GM21423 (cell line): ENCODE measurements at regions not wholly inside any gene's neighbourhood (a gene's known extent, or its start where the extent isn't known, plus 50 kb on each side); places are given as distances from the start of the nearest gene placed in this dataset.
"Not testable (repeated sequence)": the region's sequence is repeated elsewhere in the genome, so short reads cannot be mapped to it uniquely, and the experiment has no call there.

Experiments
- ATAC-seq: cut with Tn5 transposase; IDR thresholded peaks from one replicate; pipeline ENCODE4 v1.9.1; 2021; ENCODE audit warnings: mild to moderate bottlenecking, moderate library complexity; ENCODE audit not compliant: unreplicated experiment

- ATAC-seq, result peak; percentile 93
Observed at GRCh38 chr1:199089393-199090122, 450.7 kb downstream of the PTPRC start.

DNA sequence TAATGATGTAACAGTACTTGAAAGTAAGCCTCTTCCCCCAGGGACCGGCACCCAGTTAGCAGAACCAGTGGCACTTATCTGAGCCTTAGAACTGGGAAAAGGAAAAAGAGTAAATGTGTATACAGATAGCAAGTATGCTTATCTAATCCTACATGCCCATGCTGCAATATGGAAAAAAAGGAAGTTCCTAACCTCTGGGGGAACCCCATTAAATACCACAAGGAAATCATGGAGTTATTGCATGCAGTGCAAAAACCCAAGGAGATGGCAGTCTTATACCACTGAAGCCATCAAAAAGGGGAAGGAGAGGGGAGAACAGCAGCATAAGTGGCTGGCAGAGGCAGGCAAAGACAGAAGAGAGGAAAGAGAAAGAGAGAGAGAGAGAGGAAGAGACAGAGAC is 456.8 kb downstream of the PTPRC start:
- not testable (repeated sequence) for ATAC-seq

- no peak for ATAC-seq
Observed at GRCh38 chr1:199096591-199096990, 457.8 kb downstream of the PTPRC start.

- ATAC-seq, result no peak
Observed at GRCh38 chr1:199098468-199098867, 459.6 kb downstream of the PTPRC start.

GRCh38 chr1:199101139-199101538 is 462.3 kb downstream of the PTPRC start:
- no peak for ATAC-seq

- no peak for ATAC-seq
Observed at GRCh38 chr1:199101635-199102034, 462.8 kb downstream of the PTPRC start.

DNA sequence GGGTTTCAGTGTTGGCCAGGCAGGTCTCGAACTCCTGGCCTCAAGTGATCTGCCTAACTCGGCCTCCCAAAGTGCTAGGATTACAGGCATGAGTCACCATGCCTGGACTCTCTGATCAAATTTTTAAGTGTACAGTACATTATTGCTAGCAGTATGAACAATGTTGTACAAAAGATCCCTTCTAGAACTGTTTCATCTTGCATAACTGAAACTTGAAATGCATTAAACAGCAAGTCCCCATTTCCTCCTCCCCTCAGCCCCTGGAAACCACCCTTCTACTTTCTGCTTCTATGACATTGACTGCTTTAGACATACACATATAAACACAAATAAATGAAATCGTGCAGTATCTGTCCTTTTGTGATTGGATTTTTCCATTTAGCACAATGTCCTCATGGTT is 463.4 kb downstream of the PTPRC start:
- peak; percentile 56 for ATAC-seq

DNA sequence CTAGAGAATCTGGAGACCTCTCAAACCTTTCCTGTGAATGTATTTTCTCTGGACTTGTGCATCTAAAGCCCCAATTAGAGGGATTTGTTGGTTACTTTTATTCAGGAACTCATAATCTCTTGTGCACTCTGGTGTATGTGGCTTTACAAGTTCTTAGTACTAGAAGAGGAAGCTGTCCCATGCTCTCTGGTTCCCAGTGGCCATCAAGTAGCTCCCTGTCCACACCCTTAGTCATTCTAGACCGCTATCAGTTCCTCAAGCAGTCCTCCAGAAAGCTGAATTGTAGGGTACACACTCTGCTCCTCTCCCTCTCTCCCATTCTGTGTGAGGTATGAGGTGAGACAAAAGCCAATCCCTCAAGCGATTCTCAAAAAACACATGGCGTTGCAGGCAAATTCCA is 470.3 kb downstream of the PTPRC start:
- no peak for ATAC-seq

GRCh38 chr1:199112365-199112764 is 473.5 kb downstream of the PTPRC start:
- no peak for ATAC-seq

DNA sequence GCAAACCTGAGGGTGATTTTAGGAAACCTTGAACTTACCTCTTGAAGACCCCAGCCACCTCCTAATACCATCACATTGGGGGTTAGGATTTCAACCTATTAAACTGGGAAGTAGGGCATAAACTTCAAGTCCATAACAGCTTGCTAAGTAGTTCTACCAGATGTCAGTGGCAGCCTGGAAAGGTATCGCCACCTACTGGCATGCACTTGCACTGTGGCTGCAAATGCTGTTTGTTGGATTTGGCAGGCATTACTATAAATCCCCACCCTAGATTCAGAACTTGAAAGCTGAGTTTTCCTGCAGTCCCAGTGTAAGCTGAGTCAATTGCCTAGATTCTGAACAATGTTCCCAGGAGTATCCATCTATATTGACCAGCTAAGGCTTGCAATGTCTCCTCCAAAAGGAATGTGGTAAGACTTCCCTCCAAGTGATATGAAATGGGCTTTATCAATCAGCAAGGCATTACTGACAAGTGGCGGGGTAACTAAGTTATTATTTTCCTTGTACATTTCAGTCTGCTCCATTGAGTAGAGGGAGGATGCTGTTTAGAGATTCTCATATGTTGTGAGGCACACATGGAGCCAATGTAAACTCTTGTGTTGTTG is 474.5 kb downstream of the PTPRC start:
- no peak for ATAC-seq

DNA sequence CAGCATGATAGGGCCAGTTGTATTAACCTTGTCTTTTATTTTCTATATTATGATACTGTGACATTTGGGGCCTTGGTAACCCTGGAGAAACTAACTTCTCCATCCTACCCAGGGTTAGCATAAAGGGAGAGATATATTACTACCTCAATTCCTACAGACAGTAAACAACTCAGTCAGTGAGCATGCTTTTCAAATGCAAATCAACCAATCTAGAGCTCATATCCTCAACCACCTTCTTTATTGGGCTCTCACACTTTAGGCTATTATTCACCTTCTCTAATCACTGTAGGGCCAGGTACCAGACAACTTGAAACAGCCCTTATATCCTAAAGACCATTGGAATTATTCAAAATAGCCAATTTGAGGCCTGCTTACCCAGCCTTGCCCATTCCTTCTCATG is 477.6 kb downstream of the PTPRC start:
- ATAC-seq, result no peak

GRCh38 chr1:199121047-199121446 is 482.2 kb downstream of the PTPRC start:
- no peak for ATAC-seq

DNA sequence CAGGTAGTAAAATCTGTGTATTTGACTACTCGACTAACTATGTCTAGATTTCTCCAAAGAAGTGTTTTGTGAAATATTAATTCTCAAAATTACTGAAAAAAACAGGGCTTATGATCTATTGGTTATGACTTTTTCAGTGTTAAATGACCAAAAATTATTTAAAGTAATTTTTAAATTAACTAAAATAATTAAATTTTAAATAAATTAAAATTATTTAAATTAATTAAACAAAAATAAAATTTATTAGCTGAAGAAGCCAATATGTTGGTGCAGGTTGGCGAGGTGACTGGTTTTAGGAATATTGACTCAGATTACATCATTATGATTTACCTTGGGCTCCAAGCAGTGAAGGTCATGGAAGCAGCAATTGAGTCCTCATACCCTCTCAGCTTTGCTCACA is 483.2 kb downstream of the PTPRC start:
- no peak for ATAC-seq

DNA sequence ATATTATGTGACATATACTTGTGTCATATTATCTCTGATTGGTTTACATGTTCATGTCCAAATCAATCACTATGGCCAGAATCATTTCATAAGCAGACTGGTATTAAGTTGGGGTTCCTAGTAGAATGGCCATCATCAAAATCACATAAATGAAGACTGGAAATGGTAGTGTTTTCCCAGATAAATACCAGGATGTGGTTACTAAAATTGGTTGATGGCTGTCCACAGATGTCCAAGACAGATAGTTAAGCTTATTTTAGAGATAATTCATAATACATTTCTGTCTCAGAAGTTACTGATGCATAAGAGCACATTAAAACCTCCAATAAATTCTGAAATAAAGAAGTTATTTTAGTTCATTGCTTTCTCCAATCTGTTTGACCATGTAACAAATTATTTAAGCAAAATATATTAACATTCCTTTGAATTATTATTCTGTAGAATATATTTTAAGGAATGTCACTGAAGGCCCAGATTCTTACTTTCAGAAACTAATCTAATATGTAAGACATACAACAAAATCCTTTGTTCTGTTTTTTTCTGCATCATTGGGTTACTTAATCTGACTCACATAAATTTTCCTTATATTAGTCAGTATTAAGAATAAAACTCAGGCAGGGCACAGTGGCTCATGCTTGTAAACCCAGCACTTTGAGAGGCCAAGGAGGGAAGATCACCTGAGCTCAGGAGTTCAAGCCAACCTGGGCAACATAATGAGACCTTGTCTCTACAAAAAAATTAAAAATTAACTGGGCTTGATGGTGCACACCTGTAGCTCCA is 483.9 kb downstream of the PTPRC start:
- no peak for ATAC-seq

- ATAC-seq, result no peak
Observed at GRCh38 chr1:199123615-199124014, 484.8 kb downstream of the PTPRC start.

- ATAC-seq, result no peak
Observed at GRCh38 chr1:199124351-199124750, 485.5 kb downstream of the PTPRC start.

- no peak for ATAC-seq
Observed at GRCh38 chr1:199129247-199129646, 490.4 kb downstream of the PTPRC start.

DNA sequence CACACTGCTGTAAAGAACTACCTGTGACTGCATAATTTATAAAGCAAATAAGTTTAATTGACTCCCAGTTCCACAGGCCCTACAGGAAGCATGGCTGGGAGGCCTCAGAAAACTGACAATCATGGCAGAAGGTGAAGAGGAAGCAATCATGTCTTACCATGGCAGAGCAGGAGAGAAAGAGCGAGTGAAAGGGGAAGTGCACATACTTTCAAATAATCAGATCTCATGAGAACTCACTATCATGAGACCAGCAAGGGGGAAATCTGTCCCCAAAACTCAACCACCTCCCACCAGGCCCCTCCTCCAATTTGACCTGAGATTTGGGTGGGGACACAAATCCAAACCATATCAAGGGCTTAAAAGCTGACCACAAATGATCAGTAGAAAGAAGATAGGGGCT is 493.2 kb downstream of the PTPRC start:
- ATAC-seq, result no peak

DNA sequence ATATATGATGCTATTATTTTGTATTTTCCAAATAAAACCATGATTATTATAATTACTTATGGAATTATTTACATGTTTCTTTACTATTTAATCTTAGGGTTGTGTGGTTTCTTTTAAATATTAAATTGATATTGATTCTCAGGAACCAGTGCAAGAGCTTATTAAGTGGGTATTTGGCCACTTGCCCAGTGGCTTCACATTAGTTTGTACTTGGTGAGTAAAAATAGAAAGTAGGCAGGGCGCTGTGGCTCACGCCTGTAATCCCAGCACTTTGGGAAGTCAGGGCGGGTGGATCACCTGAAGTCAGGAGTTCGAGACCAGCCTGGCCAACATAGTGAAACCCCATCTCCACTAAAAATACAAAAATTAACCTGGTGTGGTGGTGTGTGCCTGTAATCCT is 497.1 kb downstream of the PTPRC start:
- ATAC-seq, result no peak

DNA sequence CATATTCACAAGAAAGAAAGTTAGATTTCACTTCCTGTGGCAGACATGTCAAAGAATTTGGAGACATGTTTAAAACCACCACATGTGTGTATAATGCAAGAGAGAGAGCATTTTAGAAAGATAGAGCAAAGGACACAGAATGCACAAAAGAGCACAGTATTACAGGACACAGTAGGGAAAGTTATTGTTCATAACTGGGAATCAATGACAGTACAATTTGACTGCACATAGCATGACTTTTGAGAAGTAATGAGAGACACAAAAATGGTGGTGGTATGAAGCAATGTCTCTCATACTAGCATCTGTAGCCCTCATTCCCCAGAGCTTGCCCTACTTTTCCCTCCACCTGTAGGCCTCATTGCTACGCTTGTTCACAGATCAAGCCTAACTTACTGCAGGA is 499.2 kb downstream of the PTPRC start:
- no peak for ATAC-seq

DNA sequence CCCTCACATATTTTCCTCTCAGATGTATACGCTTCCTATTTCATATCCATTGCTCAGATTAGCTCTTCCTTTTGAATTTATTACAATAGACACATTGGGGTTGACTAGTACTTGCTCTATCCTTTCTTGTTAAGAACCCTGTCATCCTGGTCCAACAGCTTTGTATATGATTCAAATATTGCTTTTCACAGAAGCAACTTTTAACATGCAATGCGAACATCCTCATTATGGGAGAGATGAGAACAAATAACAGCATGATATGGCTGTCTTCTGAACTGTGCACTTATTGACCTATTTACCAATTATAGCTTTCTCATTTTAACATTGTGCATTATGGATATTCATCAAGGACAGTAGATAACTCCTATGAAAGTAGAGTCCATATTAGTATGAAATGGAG is 510.8 kb downstream of the PTPRC start:
- no peak for ATAC-seq

GRCh38 chr1:199150756-199151155 is 511.9 kb downstream of the PTPRC start:
- no peak for ATAC-seq
